SK-N-SH (cell line): ENCODE measurements at regions not wholly inside any gene's neighbourhood (a gene's known extent, or its start where the extent isn't known, plus 50 kb on each side); places are given as distances from the start of the nearest gene placed in this dataset.

Experiments
- CTCF ChIP-seq: fragments of 200-600 bp; sonication (generic); IDR thresholded peaks from 2 replicates; pipeline ENCODE4 v1.6.1; 2017; ENCODE audit warnings: antibody characterized with exemption, mild to moderate bottlenecking, moderate library complexity
- EP300 ChIP-seq, 2 experiments: IDR thresholded peaks; 2 replicates each; pipeline versions ENCODE4 v1.4.0 to v1.6.1; 2012; ENCODE audit warnings: borderline replicate concordance in 1 of 2, low read depth in 1 of 2, low read length in 1 of 2
- FOXM1 ChIP-seq: IDR thresholded peaks from 2 replicates; pipeline ENCODE4 v1.4.0; 2012; ENCODE audit warnings: low read depth, mild to moderate bottlenecking

- no peak for TF ChIP-seq EP300 (IDR thresholded peaks at IDR 0.05; ENCODE audit: borderline replicate concordance in 1 of 2, low read depth in 1 of 2, low read length in 1 of 2)
- TF ChIP-seq CTCF = no peak
- TF ChIP-seq FOXM1 = no peak
Observed at GRCh38 chr21:16215193-16215592, 485.4 kb downstream of the USP25 start.
